Nephron (organoid): ENCODE measurements at regions not wholly inside any gene's neighbourhood (a gene's known extent, or its start where the extent isn't known, plus 50 kb on each side); places are given as distances from the start of the nearest gene placed in this dataset.

Experiments
- H3K27ac Mint-ChIP-seq, 3 experiments: 2 replicates each; pipeline ENCODE4 v1.8.0; 2020; ENCODE audit warnings: mixed read lengths in 3 of 3, mild to moderate bottlenecking in 2 of 3, moderate library complexity in 1 of 3
- H3K27me3 Mint-ChIP-seq: 2 replicates; pipeline ENCODE4 v1.8.0; 2021; ENCODE audit warnings: low read depth, mild to moderate bottlenecking, moderate library complexity, mixed read lengths
- H3K36me3 Mint-ChIP-seq: 2 replicates; pipeline ENCODE4 v1.8.0; 2020; ENCODE audit warnings: low read depth, mixed read lengths
- H3K4me1 Mint-ChIP-seq: 2 replicates; pipeline ENCODE4 v1.8.0; 2020; ENCODE audit warnings: mixed read lengths
- H3K4me3 Mint-ChIP-seq, 3 experiments: 2 replicates each; pipeline ENCODE4 v1.8.0; 2020; ENCODE audit warnings: mild to moderate bottlenecking in 3 of 3, mixed read lengths in 3 of 3, moderate library complexity in 2 of 3
- H3K9me3 Mint-ChIP-seq: 2 replicates; pipeline ENCODE4 v1.8.0; 2020; ENCODE audit warnings: mixed read lengths
- CTCF ChIP-seq, 3 experiments: fragments of 200-600 bp; sonication (generic); IDR thresholded peaks; one replicate each; pipeline ENCODE4 v1.5.0; 2021; ENCODE audit warnings: antibody characterized with exemption in 3 of 3; ENCODE audit not compliant: unreplicated experiment in 3 of 3

GRCh38 chr5:148924817-148925216 lies 98.4 kb downstream of the ADRB2 start:
- no peak overlapping the region for H3K27ac Mint-ChIP-seq
- H3K4me3 Mint-ChIP-seq = no peak overlapping the region
- no peak for TF ChIP-seq CTCF (IDR thresholded peaks at IDR 0.05; ENCODE audit: unreplicated experiment in 3 of 3)
- no peaks in the 10 kb centered on the region for H3K9me3 Mint-ChIP-seq
- no peaks in the 10 kb centered on the region for H3K4me1 Mint-ChIP-seq
- H3K27me3 Mint-ChIP-seq = peaks cover 14% of the 10 kb centered on the region
- no peaks in the 10 kb centered on the region for H3K36me3 Mint-ChIP-seq

- H3K4me1 Mint-ChIP-seq = no peaks in the 10 kb centered on the region
- no peak overlapping the region for H3K27ac Mint-ChIP-seq
- no peak for TF ChIP-seq CTCF (IDR thresholded peaks at IDR 0.05; ENCODE audit: unreplicated experiment in 3 of 3)
These were observed 99.8 kb downstream of the ADRB2 start for GRCh38 chr5:148926207-148926606.

GRCh38 chr5:148927307-148927946 lies 101.0 kb downstream of the ADRB2 start:
- no peaks in the 10 kb centered on the region for H3K36me3 Mint-ChIP-seq
- H3K27ac Mint-ChIP-seq = no peak overlapping the region
- no peaks in the 10 kb centered on the region for H3K9me3 Mint-ChIP-seq
- H3K4me1 Mint-ChIP-seq = no peaks in the 10 kb centered on the region
- H3K27me3 Mint-ChIP-seq = no peaks in the 10 kb centered on the region
- no peak for TF ChIP-seq CTCF (IDR thresholded peaks at IDR 0.05; ENCODE audit: unreplicated experiment in 3 of 3)
- H3K4me3 Mint-ChIP-seq = no peak overlapping the region

More at GRCh38 chr5:148926207-148926606, 99.8 kb downstream of the ADRB2 start:
- H3K4me3 Mint-ChIP-seq = no peak overlapping the region
- no peaks in the 10 kb centered on the region for H3K9me3 Mint-ChIP-seq
- H3K36me3 Mint-ChIP-seq = no peaks in the 10 kb centered on the region
- H3K27me3 Mint-ChIP-seq = peaks cover 2% of the 10 kb centered on the region

- Mint-ChIP-seq H3K4me3 (no peak overlapping the region), H3K9me3 (no peaks in the 10 kb centered on the region), H3K36me3 (no peaks in the 10 kb centered on the region), H3K27ac (no peak overlapping the region), H3K27me3 (no peaks in the 10 kb centered on the region), H3K4me1 (no peaks in the 10 kb centered on the region)
- no peak for TF ChIP-seq CTCF (IDR thresholded peaks at IDR 0.05; ENCODE audit: unreplicated experiment in 3 of 3)
These were observed 101.7 kb downstream of the ADRB2 start for GRCh38 chr5:148928141-148928540.

GRCh38 chr5:148931453-148932057 lies 105.1 kb downstream of the ADRB2 start:
- TF ChIP-seq CTCF (IDR thresholded peaks at IDR 0.05; ENCODE audit: unreplicated experiment in 3 of 3) = no peak
- no peaks in the 10 kb centered on the region for H3K9me3 Mint-ChIP-seq
- no peak overlapping the region for H3K4me3 Mint-ChIP-seq
- H3K36me3 Mint-ChIP-seq = no peaks in the 10 kb centered on the region
- H3K4me1 Mint-ChIP-seq = no peaks in the 10 kb centered on the region
- H3K27me3 Mint-ChIP-seq = no peaks in the 10 kb centered on the region
- no peak overlapping the region for H3K27ac Mint-ChIP-seq
